WERI-Rb-1 (cell line): ENCODE measurements at regions not wholly inside any gene's neighbourhood (a gene's known extent, or its start where the extent isn't known, plus 50 kb on each side); places are given as distances from the start of the nearest gene placed in this dataset.
A peak's percentile ranks its signal among the peaks of the same experiment; 100 is the strongest.

Source experiments
- DNase-seq: peaks from one replicate; pipeline ENCODE4 v3.0.0-alpha.2; 2020
- H3K27ac ChIP-seq: fragments of 250-450 bp; sonication (Bioruptor Pico); 2 replicates; pipeline ENCODE4 v1.5.1; 2020; ENCODE audit warnings: mild to moderate bottlenecking, moderate library complexity
- H3K27me3 ChIP-seq: fragments of 250-450 bp; sonication (Bioruptor Pico); 2 replicates; pipeline ENCODE4 v1.5.1; 2021; ENCODE audit warnings: mild to moderate bottlenecking, low read depth, moderate library complexity; ENCODE audit not compliant: insufficient read depth, severe bottlenecking
- H3K36me3 ChIP-seq: fragments of 250-450 bp; sonication (Bioruptor Pico); 2 replicates; pipeline ENCODE4 v1.5.1; 2020; ENCODE audit warnings: mild to moderate bottlenecking, moderate library complexity
- H3K4me3 ChIP-seq: 2 replicates; pipeline ENCODE4 v1.5.1; 2011; ENCODE audit warnings: low read depth, mild to moderate bottlenecking, control low read depth, low read length
- H3K9me3 ChIP-seq: fragments of 250-450 bp; sonication (Bioruptor Pico); 2 replicates; pipeline ENCODE4 v1.5.1; 2021; ENCODE audit warnings: mild to moderate bottlenecking, moderate library complexity; ENCODE audit not compliant: severe bottlenecking
- TF ChIP-seq, protein P1 (sequence below): IDR thresholded peaks from 2 replicates; pipeline ENCODE4 v1.5.1; 2011; ENCODE audit warnings: low read depth, mild to moderate bottlenecking, control low read depth, inconsistent platforms, low read length

DNA sequence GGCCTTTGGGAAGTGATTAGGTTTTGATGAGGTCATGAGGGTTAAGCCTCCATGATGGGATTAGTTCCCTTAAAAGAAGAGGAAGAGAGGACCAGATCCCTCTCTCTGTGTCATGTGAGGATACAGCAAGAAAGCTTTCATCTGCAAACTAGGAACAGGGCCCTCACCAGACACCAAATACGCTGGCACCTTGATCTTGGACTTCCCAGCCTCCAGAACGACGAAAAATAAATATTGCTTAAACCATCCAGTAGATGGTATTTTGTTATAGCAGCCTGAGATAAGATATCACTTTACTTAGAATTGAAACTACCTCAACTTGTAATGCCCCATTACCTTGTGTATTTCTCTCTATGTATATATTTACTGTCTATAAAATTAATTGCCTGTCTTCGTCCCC lies 65.4 kb upstream of the NNAT start:
- H3K36me3 ChIP-seq, result no peaks in the 10 kb centered on the region
- no peaks in the 10 kb centered on the region for H3K27me3 ChIP-seq
- no peak overlapping the region for H3K4me3 ChIP-seq
- TF ChIP-seq, protein P1, sequence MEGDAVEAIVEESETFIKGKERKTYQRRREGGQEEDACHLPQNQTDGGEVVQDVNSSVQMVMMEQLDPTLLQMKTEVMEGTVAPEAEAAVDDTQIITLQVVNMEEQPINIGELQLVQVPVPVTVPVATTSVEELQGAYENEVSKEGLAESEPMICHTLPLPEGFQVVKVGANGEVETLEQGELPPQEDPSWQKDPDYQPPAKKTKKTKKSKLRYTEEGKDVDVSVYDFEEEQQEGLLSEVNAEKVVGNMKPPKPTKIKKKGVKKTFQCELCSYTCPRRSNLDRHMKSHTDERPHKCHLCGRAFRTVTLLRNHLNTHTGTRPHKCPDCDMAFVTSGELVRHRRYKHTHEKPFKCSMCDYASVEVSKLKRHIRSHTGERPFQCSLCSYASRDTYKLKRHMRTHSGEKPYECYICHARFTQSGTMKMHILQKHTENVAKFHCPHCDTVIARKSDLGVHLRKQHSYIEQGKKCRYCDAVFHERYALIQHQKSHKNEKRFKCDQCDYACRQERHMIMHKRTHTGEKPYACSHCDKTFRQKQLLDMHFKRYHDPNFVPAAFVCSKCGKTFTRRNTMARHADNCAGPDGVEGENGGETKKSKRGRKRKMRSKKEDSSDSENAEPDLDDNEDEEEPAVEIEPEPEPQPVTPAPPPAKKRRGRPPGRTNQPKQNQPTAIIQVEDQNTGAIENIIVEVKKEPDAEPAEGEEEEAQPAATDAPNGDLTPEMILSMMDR, result no peak
- H3K27ac ChIP-seq, result no peak overlapping the region
- no peak for DNase-seq
- peaks cover 22% of the 10 kb centered on the region for H3K9me3 ChIP-seq

DNA sequence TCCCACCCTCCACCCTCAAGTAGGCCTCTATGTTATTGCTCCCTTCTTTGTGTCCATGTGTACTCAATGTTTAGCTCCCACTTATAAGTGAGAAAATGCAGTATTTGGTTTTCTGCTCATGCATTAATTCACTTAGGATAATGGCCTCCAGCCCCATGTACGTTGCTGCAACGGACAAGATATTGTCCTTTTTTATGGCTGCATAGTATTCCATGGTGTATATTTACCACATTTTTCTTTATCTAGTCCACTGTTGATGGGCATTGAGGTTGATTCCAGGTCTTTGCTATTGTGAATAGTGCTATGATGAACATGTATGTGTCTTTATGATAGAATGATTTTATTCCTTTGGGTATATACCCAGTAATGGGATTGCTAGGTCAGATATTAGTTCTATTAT lies 64.1 kb upstream of the NNAT start:
- Histone ChIP-seq H3K4me3 (no peak overlapping the region), H3K9me3 (peaks cover 22% of the 10 kb centered on the region), H3K36me3 (no peaks in the 10 kb centered on the region), H3K27ac (no peak overlapping the region), H3K27me3 (no peaks in the 10 kb centered on the region)
- DNase-seq, result no peak
- TF ChIP-seq, protein P1, result no peak

DNA sequence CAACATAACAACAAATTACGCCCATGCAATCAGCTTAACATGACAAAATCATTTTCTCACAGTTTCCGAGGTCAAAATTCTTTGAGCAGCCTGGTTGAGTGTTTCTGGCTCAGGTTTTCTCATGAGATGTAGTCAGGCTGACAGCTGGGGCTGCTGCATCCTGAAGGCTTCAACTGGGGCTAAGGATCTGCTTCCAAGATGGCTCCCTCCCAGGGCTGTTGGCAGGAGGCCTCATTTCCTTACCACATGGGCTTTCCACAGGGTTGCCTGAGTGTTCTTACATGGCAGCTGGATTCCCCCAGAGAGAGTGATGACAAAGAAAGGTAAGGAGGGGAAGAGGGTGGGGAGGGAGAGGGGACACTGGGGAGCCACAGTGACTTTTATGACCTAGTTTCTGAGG lies 63.1 kb upstream of the NNAT start:
- Histone ChIP-seq H3K27ac (no peak overlapping the region), H3K4me3 (no peak overlapping the region), H3K9me3 (peaks cover 22% of the 10 kb centered on the region), H3K36me3 (no peaks in the 10 kb centered on the region), H3K27me3 (no peaks in the 10 kb centered on the region)
- TF ChIP-seq, protein P1, result no peak
- DNase-seq, result no peak

DNA sequence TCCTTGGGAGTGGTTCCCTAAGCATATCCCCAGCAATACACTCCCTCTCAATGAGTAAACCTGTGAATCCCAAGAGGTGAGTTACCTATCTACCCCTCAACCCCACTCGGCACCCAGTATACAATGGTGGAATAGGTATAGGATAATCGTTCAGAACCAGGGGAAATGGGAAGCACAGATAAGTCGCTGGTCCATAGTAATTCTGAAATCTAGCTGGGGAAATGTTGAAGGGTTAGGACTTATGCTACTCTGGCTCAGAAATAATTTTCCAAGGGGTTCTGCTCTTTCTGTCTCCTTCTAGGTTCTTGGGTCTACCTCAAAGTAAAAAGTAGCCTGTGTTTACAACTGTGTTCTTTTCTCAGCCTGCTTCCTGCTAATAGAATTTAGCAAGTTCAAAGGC lies 62.3 kb upstream of the NNAT start:
- H3K27ac ChIP-seq, result no peak overlapping the region
- peaks cover 22% of the 10 kb centered on the region for H3K9me3 ChIP-seq

DNA sequence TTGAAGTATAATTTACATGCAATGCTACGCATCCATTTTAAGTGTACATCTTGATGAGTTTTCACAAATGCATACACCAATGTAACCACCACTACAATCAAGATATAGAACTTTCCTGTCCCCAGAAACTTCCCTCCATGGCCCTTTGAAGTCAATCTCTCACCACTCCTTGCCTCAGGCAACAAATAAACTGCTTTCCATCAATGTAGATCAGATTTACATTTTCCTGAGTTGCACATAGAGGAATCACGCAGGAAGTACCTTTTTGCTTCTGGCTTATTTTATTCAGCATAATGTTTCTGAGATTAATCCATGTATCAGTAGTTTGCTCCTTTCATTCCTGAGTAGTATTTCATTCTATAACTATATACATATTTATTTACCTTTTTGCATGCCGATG lies 59.6 kb upstream of the NNAT start:
- Histone ChIP-seq H3K4me3 (no peak overlapping the region), H3K27ac (no peak overlapping the region), H3K27me3 (no peaks in the 10 kb centered on the region), H3K9me3 (peaks cover 11% of the 10 kb centered on the region), H3K36me3 (no peaks in the 10 kb centered on the region)
- no peak for DNase-seq
- TF ChIP-seq, protein P1, result no peak

More for the DNA sequence above, 62.3 kb upstream of the NNAT start:
- TF ChIP-seq, protein P1, result no peak
- Histone ChIP-seq H3K4me3 (no peak overlapping the region), H3K36me3 (no peaks in the 10 kb centered on the region), H3K27me3 (no peaks in the 10 kb centered on the region)
- no peak for DNase-seq

DNA sequence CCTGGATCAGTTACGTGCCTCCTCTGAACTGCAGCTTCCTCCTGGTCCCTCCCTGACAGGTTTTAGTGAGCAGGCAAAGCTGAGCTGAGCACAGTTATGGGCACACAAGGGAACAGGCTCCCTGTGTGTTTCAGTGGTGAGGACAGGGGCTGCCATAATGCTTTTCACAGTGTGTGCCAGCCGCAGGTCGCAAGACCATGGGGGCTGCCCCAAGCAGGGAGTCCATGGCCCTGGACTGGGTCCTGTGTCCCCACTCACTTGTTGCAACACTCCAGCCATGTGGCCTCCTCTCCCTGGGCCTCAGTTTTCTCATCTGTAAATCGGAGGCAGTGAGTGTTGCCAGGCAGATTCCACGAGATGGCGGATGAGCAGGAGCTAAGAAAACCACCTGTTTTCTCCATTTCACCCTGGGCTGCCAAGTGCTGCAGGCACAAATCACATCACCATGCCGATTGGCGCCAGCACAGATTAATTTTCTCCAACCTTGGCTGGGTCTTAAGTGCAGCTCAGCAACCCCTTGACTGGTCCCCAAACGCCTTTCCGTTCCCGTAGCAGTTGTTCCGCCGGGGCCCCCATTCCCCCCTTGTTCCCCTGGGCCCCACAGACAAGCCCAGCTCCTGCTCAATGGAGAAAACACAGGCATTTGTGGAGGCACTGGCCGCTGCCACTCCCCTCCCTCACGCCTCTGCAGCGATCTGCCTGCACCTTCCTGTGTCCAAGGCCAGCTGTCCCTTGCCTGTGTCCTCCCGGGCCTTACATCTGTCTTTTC lies 57.1 kb upstream of the NNAT start:
- peak; percentile 37 for DNase-seq
- no peak overlapping the region for H3K4me3 ChIP-seq
- no peaks in the 10 kb centered on the region for H3K27me3 ChIP-seq
- H3K27ac ChIP-seq, result peak overlapping the region; percentile 76
- TF ChIP-seq, protein P1, result no peak
- no peaks in the 10 kb centered on the region for H3K36me3 ChIP-seq
- no peaks in the 10 kb centered on the region for H3K9me3 ChIP-seq
